ENCODE measurements at regions not wholly inside any gene's neighbourhood (a gene's known extent, or its start where the extent isn't known, plus 50 kb on each side); places are given as distances from the start of the nearest gene placed in this dataset.

GRCh38 chr3:96169111-96169766, 645.2 kb upstream of the EPHA6 start:
- no peaks in the 10 kb centered on the region for H3K9me3 ChIP-seq
- H3K27ac ChIP-seq, result no peak overlapping the region
- H3K27me3 ChIP-seq, result no peaks in the 10 kb centered on the region
- no peak overlapping the region for H3K4me3 ChIP-seq
- H3K4me1 ChIP-seq, result no peaks in the 10 kb centered on the region
- TF ChIP-seq CTCF (IDR thresholded peaks at IDR 0.05), result no peak
- no peak for TF ChIP-seq POLR2A (IDR thresholded peaks at IDR 0.05)
- no peak for DNase-seq
- no peaks in the 10 kb centered on the region for H3K36me3 ChIP-seq

GRCh38 chr3:96172917-96173316, 641.5 kb upstream of the EPHA6 start:
- H3K27me3 ChIP-seq, result no peaks in the 10 kb centered on the region
- H3K27ac ChIP-seq, result no peak overlapping the region
- TF ChIP-seq CTCF (IDR thresholded peaks at IDR 0.05), result no peak
- TF ChIP-seq POLR2A (IDR thresholded peaks at IDR 0.05), result no peak
- H3K9me3 ChIP-seq, result no peaks in the 10 kb centered on the region
- no peak for DNase-seq
- H3K4me1 ChIP-seq, result no peaks in the 10 kb centered on the region
- no peak overlapping the region for H3K4me3 ChIP-seq
- H3K36me3 ChIP-seq, result no peaks in the 10 kb centered on the region

GRCh38 chr3:96175500-96175899, 638.9 kb upstream of the EPHA6 start:
- no peak for DNase-seq
- no peaks in the 10 kb centered on the region for H3K36me3 ChIP-seq
- TF ChIP-seq POLR2A (IDR thresholded peaks at IDR 0.05) (no peak), CTCF (IDR thresholded peaks at IDR 0.05) (no peak)
- H3K4me3 ChIP-seq, result no peak overlapping the region
- H3K27me3 ChIP-seq, result no peaks in the 10 kb centered on the region
- H3K9me3 ChIP-seq, result no peaks in the 10 kb centered on the region
- H3K27ac ChIP-seq, result no peak overlapping the region
- H3K4me1 ChIP-seq, result no peaks in the 10 kb centered on the region

GRCh38 chr3:96182756-96183155, 631.6 kb upstream of the EPHA6 start:
- TF ChIP-seq CTCF (IDR thresholded peaks at IDR 0.05) (no peak), POLR2A (IDR thresholded peaks at IDR 0.05) (no peak)
- peaks cover 0 to 2% (median 0%) of the 10 kb centered on the region in 4 donors for H3K9me3 ChIP-seq
- H3K4me1 ChIP-seq, result no peaks in the 10 kb centered on the region
- no peak for DNase-seq
- no peak overlapping the region for H3K27ac ChIP-seq
- no peak overlapping the region for H3K4me3 ChIP-seq
- H3K36me3 ChIP-seq, result no peaks in the 10 kb centered on the region
- H3K27me3 ChIP-seq, result no peaks in the 10 kb centered on the region

- H3K9me3 ChIP-seq, result peaks cover 0 to 2% (median 0%) of the 10 kb centered on the region in 4 donors
- H3K4me3 ChIP-seq, result no peak overlapping the region
- H3K27me3 ChIP-seq, result no peaks in the 10 kb centered on the region
- H3K27ac ChIP-seq, result no peak overlapping the region
- TF ChIP-seq POLR2A (IDR thresholded peaks at IDR 0.05), result no peak
- TF ChIP-seq CTCF (IDR thresholded peaks at IDR 0.05), result no peak
- no peak for DNase-seq
- H3K36me3 ChIP-seq, result no peaks in the 10 kb centered on the region
- H3K4me1 ChIP-seq, result no peaks in the 10 kb centered on the region
Measured at GRCh38 chr3:96183871-96184270, 630.5 kb upstream of the EPHA6 start.

Data from Peyer's patch (tissue), 4 donors.